IPS-20b (cell line): ENCODE measurements at regions not wholly inside any gene's neighbourhood (a gene's known extent, or its start where the extent isn't known, plus 50 kb on each side); places are given as distances from the start of the nearest gene placed in this dataset.

ENCODE experiments used
- H3K27ac ChIP-seq: one replicate; pipeline ENCODE4 v1.5.1; 2013; ENCODE audit warnings: low read length
- H3K27me3 ChIP-seq: 2 replicates; pipeline ENCODE4 v1.6.1; 2013; ENCODE audit warnings: mild to moderate bottlenecking, low read length, inconsistent platforms; ENCODE audit not compliant: insufficient read depth
- H3K36me3 ChIP-seq: 2 replicates; pipeline ENCODE4 v1.6.1; 2013; ENCODE audit warnings: low read depth, mild to moderate bottlenecking, inconsistent platforms, low read length, moderate library complexity; ENCODE audit not compliant: insufficient read depth
- H3K4me1 ChIP-seq: 2 replicates; pipeline ENCODE4 v1.6.1; 2013; ENCODE audit warnings: mild to moderate bottlenecking, control low read depth, inconsistent platforms, low read length, moderate library complexity; ENCODE audit not compliant: insufficient read depth
- H3K4me3 ChIP-seq: 2 replicates; pipeline ENCODE4 v1.5.1; 2013; ENCODE audit warnings: mild to moderate bottlenecking, low read length, inconsistent platforms
- H3K9ac ChIP-seq: 2 replicates; pipeline ENCODE4 v1.6.1; 2013; ENCODE audit warnings: low read depth, mild to moderate bottlenecking, inconsistent platforms, low read length, moderate library complexity
- H3K9me3 ChIP-seq: 2 replicates; pipeline ENCODE4 v1.6.1; 2013; ENCODE audit warnings: mild to moderate bottlenecking, low read depth, low read length, inconsistent platforms; ENCODE audit not compliant: insufficient read depth

DNA sequence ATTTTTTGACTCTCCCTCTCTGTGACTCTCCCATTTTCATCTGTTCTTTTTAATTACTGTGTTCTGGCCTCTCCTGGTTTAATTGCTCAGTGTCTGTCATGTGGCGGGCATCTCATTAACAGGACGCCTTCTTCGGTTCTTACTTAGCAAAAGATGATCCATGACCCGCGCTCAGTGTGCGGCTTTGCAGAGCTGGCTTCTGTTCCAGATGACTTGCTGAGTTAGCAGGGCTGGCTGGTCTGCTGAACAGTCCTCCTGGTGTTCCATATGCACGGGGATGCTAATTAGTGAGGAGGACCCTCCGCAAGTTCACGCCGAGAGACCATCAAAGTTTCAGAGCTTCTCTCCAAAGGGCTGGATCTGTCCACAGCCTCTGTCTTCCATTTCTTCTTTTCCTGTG, 258.6 kb upstream of the MKI67 start:
- no peaks in the 10 kb centered on the region for H3K9me3 ChIP-seq

DNA sequence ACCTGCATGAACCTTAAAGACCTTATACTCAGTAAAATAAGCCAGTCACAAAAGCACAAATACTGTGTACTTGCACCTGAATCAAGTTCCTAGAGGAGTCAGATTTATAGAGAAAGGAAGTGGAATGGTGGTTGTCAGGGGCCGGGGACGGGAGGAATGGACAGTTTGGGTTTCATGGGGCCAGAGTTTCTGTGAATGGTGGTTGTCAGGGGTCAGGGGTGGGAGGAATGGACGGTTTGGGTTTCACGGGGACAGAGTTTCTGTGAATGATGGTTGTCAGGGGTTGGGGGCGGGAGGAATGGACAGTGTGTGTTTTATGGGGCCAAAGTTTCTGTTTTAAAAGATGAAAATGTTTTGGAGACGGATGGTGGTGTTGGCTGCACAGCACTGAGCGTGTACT, 260.0 kb upstream of the MKI67 start:
- H3K36me3 ChIP-seq: no peaks in the 10 kb centered on the region
- H3K4me3 ChIP-seq: no peak overlapping the region
- H3K9ac ChIP-seq: no peak overlapping the region
- no peak overlapping the region for H3K27ac ChIP-seq
- no peaks in the 10 kb centered on the region for H3K9me3 ChIP-seq
- H3K27me3 ChIP-seq: no peaks in the 10 kb centered on the region
- no peaks in the 10 kb centered on the region for H3K4me1 ChIP-seq

More for the DNA sequence above, 258.6 kb upstream of the MKI67 start:
- no peak overlapping the region for H3K9ac ChIP-seq
- no peaks in the 10 kb centered on the region for H3K36me3 ChIP-seq
- H3K4me1 ChIP-seq: no peaks in the 10 kb centered on the region
- H3K27me3 ChIP-seq: no peaks in the 10 kb centered on the region
- no peak overlapping the region for H3K27ac ChIP-seq
- no peak overlapping the region for H3K4me3 ChIP-seq

DNA sequence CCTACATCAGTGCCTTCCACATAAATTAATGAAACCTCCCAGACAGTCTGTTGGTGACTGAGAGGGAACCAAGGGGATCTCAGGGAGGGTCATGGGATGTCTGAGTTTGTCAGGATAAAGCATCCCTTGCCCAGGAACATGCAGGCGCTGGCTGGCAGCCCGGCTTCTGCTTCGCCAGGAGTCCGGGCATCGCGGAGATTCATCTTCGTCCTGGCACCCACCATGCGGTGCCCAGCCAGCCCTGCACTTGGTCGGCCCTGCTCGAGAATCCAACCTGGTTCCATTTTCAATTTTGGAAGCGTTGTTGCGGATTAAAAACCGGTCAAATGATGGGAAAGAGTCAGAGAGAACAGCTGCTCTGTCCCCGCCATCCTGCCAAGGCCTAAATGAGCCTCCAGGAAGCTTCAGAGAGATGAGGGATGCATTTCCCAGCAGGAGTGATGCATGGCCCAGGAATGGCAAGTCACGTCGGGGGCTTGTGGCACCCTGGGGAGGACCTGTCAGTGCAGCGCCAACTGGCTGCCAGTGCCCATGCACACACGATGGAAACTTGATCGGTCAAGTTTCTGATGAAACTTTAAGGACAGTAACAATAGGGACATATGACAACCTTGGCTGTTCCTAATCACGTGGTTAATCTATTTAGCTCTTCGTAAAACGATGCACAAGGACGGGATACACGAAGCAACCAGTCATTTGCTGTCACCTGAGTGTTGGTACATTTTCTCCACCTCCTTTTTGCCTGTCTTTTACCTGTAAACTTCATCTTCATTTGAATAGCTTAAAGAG, 260.8 kb upstream of the MKI67 start:
- no peak overlapping the region for H3K9ac ChIP-seq
- no peak overlapping the region for H3K4me3 ChIP-seq
- H3K9me3 ChIP-seq: no peaks in the 10 kb centered on the region
- H3K27ac ChIP-seq: no peak overlapping the region
- H3K4me1 ChIP-seq: no peaks in the 10 kb centered on the region
- no peaks in the 10 kb centered on the region for H3K36me3 ChIP-seq
- H3K27me3 ChIP-seq: no peaks in the 10 kb centered on the region

DNA sequence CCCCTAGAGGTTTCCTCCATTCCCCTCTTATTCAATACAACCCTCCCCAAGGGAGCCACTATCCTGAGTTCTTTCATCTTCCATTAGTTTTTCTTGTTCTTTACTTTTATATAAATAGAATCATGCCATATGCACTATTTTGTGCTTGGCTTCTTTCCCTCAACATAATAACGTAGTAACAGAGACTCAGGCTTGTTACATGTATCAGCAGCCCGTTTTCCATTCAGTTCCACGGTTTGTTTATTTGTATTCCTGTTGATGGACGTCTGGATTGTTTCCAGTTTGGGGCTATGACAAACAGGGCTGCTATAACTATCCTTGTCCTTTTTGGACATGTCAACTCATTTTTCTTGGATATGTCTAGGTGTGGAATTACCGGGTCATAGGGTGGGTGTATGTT, 264.4 kb upstream of the MKI67 start:
- no peak overlapping the region for H3K27ac ChIP-seq
- no peaks in the 10 kb centered on the region for H3K36me3 ChIP-seq
- no peaks in the 10 kb centered on the region for H3K4me1 ChIP-seq
- H3K9ac ChIP-seq: no peak overlapping the region
- H3K27me3 ChIP-seq: no peaks in the 10 kb centered on the region
- H3K9me3 ChIP-seq: no peaks in the 10 kb centered on the region
- no peak overlapping the region for H3K4me3 ChIP-seq

DNA sequence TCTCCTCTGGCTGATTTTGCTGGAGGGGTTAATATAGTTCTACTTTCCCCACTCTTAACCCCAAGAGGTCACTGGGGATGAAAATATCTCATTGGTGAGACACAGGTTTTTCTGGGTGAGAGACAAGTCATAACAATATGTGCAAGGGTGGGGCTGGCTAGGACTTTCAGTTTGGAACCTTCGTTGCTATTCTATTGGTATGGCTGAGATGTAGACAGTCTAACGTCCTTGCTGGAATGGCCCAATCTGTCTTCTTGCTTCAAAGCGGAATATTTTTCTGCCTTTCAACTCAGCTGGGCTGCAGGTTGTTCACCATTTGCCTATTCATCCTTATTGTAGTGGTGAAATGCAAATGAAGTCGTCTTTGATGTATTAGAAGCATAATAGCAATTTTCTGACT, 267.3 kb upstream of the MKI67 start:
- Histone ChIP-seq H3K36me3 (no peaks in the 10 kb centered on the region), H3K4me1 (0 out of 2 replicates have a peak, but pooled peaks cover 6% of the 10 kb centered on the region), H3K9me3 (no peaks in the 10 kb centered on the region), H3K27ac (no peak overlapping the region), H3K4me3 (no peak overlapping the region), H3K27me3 (no peaks in the 10 kb centered on the region), H3K9ac (no peak overlapping the region)

DNA sequence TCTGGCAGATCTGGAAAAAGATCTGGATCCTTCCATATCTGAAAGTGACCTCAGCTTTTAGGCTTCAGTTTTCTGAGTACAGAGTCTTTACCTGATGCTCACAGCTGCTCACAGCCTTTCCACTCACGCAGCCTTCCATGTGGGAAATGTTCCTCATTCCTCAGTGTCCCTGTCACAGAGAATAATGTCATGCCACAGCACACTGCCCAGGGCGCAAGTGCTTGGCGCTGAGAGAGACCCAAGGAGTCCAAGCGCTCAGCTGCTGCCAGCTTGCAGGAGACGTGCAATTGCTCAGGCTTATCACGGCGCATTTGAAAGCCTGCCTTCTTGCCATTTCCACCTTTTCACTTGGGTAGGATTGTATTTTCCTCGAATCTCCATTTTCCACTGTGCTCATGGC, 271.9 kb upstream of the MKI67 start:
- H3K27ac ChIP-seq: no peak overlapping the region
- H3K27me3 ChIP-seq: no peaks in the 10 kb centered on the region
- no peak overlapping the region for H3K9ac ChIP-seq

DNA sequence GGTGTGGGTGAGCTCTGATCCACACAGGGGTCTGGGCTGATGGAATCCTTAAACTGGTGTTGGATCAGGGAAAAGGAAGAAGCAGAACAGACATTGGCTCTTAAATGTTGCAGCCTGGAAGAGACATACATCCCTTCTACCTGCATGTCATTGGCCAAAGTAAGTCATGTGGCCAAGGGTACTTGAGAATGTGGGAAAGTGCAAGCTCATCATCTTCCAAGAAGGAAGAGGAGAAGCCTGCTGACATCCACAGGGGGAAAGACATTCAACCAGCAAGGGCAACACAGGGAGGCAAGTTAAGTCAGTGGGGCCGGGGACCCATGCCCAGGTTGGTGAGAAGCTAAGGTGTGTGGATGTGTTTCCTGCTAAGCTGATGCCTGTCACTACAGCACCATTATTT, 272.8 kb upstream of the MKI67 start:
- Histone ChIP-seq H3K9me3 (peaks cover 7% of the 10 kb centered on the region; the same call in 1 of the 2 replicates), H3K27me3 (no peaks in the 10 kb centered on the region), H3K4me3 (no peak overlapping the region), H3K36me3 (no peaks in the 10 kb centered on the region), H3K9ac (no peak overlapping the region), H3K4me1 (0 out of 2 replicates have a peak, but pooled peaks cover 6% of the 10 kb centered on the region), H3K27ac (no peak overlapping the region)

More for the DNA sequence above, 271.9 kb upstream of the MKI67 start:
- 0 out of 2 replicates have a peak, but pooled peaks cover 6% of the 10 kb centered on the region for H3K4me1 ChIP-seq
- no peaks in the 10 kb centered on the region for H3K36me3 ChIP-seq
- peaks cover 7% of the 10 kb centered on the region; the same call in 1 of the 2 replicates for H3K9me3 ChIP-seq
- no peak overlapping the region for H3K4me3 ChIP-seq

DNA sequence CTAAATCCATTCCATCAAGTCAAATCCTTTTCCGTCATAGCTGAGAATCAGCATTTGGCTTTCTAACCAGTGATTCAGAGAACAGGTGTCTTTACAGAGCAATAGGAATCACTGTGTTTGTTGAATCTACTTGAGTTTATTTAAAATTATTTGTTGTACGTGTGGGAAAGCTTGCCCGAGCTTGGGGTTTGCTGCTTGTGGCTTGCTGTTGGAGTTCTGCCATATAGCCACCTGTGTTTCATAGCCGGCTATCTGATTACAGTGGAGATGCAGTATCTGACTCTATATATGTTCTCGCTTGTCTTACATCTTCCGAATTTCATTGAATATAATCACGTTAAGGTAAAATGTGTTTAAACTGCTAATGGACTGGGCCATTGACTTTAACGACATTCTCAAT, 274.3 kb upstream of the MKI67 start:
- no peak overlapping the region for H3K9ac ChIP-seq
- peaks cover 7% of the 10 kb centered on the region; the same call in 1 of the 2 replicates for H3K9me3 ChIP-seq
- H3K36me3 ChIP-seq: no peaks in the 10 kb centered on the region
- no peaks in the 10 kb centered on the region for H3K27me3 ChIP-seq
- H3K4me3 ChIP-seq: no peak overlapping the region
- H3K27ac ChIP-seq: no peak overlapping the region
- 0 out of 2 replicates have a peak, but pooled peaks cover 6% of the 10 kb centered on the region for H3K4me1 ChIP-seq

DNA sequence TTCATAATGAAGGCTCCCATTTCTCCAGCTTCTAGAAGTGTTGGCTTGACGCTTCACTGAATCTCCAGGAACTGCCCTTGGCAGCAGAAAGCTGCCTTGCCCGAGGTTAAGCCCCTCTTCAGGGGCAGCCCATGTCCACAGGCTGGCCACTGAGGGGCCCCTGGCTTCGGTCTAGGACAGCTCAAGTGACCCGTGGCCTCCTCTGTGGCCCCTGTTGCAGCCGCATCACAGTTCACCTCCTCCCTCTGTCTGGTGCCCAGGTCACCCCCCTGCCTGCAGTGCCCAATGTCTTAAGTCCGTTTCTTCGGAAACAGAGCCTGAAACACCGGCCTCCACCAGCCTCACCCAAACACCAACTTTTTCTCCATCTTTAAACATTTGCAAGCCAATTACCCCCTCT, 279.2 kb upstream of the MKI67 start:
- Histone ChIP-seq H3K27ac (no peak overlapping the region), H3K4me3 (no peak overlapping the region), H3K27me3 (no peaks in the 10 kb centered on the region), H3K9ac (no peak overlapping the region), H3K4me1 (no peaks in the 10 kb centered on the region), H3K36me3 (no peaks in the 10 kb centered on the region), H3K9me3 (peaks cover 7% of the 10 kb centered on the region; the same call in 1 of the 2 replicates)

DNA sequence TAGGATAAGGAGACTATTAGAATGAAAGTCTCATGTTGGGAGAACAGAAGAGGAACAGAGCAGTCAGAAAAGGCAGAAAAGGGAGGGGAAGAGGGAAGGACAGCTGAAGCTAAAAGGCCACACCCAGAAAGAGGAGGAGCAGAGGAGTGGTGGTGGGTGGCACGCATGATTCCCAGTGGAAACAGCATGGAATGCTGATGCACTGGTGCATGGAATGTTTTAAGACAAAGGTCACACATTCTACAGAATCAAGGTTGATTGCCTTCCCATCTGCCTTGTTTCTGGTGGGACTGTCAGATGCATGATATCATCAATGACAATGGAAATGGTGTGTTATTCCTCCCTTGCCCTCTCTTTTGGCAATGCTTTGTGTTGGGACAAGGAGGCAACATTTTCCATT, 285.4 kb upstream of the MKI67 start:
- H3K27me3 ChIP-seq: no peaks in the 10 kb centered on the region

DNA sequence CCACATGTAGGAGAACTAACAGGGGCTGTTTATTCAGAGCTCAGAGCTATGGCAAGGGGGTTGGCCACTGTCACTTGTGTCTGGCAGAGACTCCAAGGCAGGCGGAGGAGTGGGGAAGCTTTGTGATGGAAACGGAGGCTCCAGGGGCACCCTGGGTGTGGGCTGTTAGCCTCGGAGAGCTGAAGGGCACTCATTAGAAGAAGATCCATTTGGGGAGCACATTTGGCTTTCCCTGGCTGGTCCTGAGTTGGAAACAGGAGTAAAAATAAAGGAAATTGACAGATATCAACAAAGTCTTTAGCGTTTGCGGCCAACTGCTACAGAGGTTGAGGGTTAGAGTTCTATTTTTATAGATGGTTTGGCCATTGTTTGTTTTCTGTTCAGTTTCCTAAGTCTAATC, 288.3 kb upstream of the MKI67 start:
- Histone ChIP-seq H3K4me1 (no peaks in the 10 kb centered on the region), H3K9me3 (no peaks in the 10 kb centered on the region), H3K36me3 (no peaks in the 10 kb centered on the region), H3K27me3 (no peaks in the 10 kb centered on the region), H3K4me3 (no peak overlapping the region), H3K27ac (no peak overlapping the region), H3K9ac (no peak overlapping the region)

More for the DNA sequence above, 285.4 kb upstream of the MKI67 start:
- Histone ChIP-seq H3K27ac (no peak overlapping the region), H3K4me3 (no peak overlapping the region), H3K9me3 (no peaks in the 10 kb centered on the region), H3K4me1 (no peaks in the 10 kb centered on the region), H3K36me3 (no peaks in the 10 kb centered on the region), H3K9ac (no peak overlapping the region)

DNA sequence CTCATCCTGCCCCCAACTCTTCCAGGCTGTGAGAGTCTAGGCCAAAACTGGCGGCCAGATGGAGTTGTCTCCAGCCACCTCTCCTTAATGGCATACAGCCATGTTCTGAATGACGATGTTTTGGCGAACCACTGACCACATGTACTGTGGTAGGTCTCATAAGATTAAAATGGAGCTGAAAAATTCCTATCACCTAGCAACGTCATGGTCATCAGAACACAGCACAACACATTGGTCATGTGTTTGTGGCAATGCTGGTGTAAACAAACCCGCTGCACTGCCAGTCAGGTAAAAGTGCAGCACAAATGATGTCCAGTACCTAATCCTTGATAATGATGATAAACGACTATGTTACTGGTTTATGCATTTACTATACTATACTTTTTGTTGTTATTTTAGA, 290.0 kb upstream of the MKI67 start:
- H3K9me3 ChIP-seq: no peaks in the 10 kb centered on the region
- H3K4me3 ChIP-seq: no peak overlapping the region
- H3K36me3 ChIP-seq: no peaks in the 10 kb centered on the region
- no peak overlapping the region for H3K27ac ChIP-seq
- no peaks in the 10 kb centered on the region for H3K4me1 ChIP-seq
- no peaks in the 10 kb centered on the region for H3K27me3 ChIP-seq
- no peak overlapping the region for H3K9ac ChIP-seq
